Esophagus (tissue), 2 donors: ENCODE measurements at regions not wholly inside any gene's neighbourhood (a gene's known extent, or its start where the extent isn't known, plus 50 kb on each side); places are given as distances from the start of the nearest gene placed in this dataset.

Source experiments
- H3K27ac ChIP-seq, 2 donors: one replicate each; pipeline ENCODE4 v1.5.1; 2013; ENCODE audit warnings: low read depth in 2 of 2, mild to moderate bottlenecking in 2 of 2, inconsistent platforms in 1 of 2, low read length in 1 of 2, moderate library complexity in 1 of 2
- H3K27me3 ChIP-seq, 2 donors: one replicate each; pipeline ENCODE4 v1.6.1; 2013; ENCODE audit warnings: low read length in 2 of 2, control low read depth in 1 of 2, mild to moderate bottlenecking in 1 of 2; ENCODE audit not compliant: insufficient read depth in 2 of 2, control insufficient read depth in 1 of 2
- H3K36me3 ChIP-seq, 2 donors: one replicate each; pipeline ENCODE4 v1.6.1; 2013; ENCODE audit warnings: low read length in 1 of 2; ENCODE audit not compliant: control insufficient read depth in 2 of 2, insufficient read depth in 2 of 2
- H3K4me1 ChIP-seq, 2 donors: one replicate each; pipeline ENCODE4 v1.6.1; 2013; ENCODE audit warnings: low read length in 1 of 2; ENCODE audit not compliant: control insufficient read depth in 2 of 2, insufficient read depth in 2 of 2
- H3K4me3 ChIP-seq, 2 donors: one replicate each; pipeline ENCODE4 v1.5.1; 2013; ENCODE audit warnings: low read length in 2 of 2, mild to moderate bottlenecking in 2 of 2, low read depth in 1 of 2, moderate library complexity in 1 of 2
- H3K9me3 ChIP-seq, 2 donors: one replicate each; pipeline ENCODE4 v1.6.1; 2013; ENCODE audit warnings: mild to moderate bottlenecking in 2 of 2, low read depth in 1 of 2, low read length in 1 of 2, moderate library complexity in 1 of 2; ENCODE audit not compliant: control insufficient read depth in 2 of 2, insufficient read depth in 1 of 2
- WGBS, 2 donors: extraction: QIAGEN DNeasy Blood & Tissue Kit; methylation state at CpG; one replicate each; pipeline ENCODE4 v1.1.7; 2013; 5-methylcytosine and 5-hydroxymethylcytosine counted together
- donor health status: healthy with polysubstance abuse.
- donor health status: Bipolar disorder and iron deficiency.

- H3K27me3 ChIP-seq = no peaks in the 10 kb centered on the region
- no peak overlapping the region for H3K27ac ChIP-seq
- H3K4me3 ChIP-seq = no peak overlapping the region
- no peaks in the 10 kb centered on the region for H3K9me3 ChIP-seq
- no peaks in the 10 kb centered on the region for H3K36me3 ChIP-seq
- H3K4me1 ChIP-seq = no peaks in the 10 kb centered on the region
Measured at GRCh38 chr2:192278701-192279100, 84.0 kb upstream of the TMEFF2 start.

- Histone ChIP-seq H3K4me1 (no peaks in the 10 kb centered on the region), H3K36me3 (no peaks in the 10 kb centered on the region), H3K9me3 (no peaks in the 10 kb centered on the region), H3K27ac (no peak overlapping the region), H3K4me3 (no peak overlapping the region), H3K27me3 (no peaks in the 10 kb centered on the region)
- 89 to 92% methylated on average over 3 of the region's 3 CpGs for WGBS, 2 donors
Measured at GRCh38 chr2:192277494-192278109, 82.9 kb upstream of the TMEFF2 start.

GRCh38 chr2:192275632-192276031 is 80.9 kb upstream of the TMEFF2 start:
- Histone ChIP-seq H3K4me1 (no peaks in the 10 kb centered on the region), H3K27me3 (no peaks in the 10 kb centered on the region), H3K27ac (no peak overlapping the region), H3K9me3 (no peaks in the 10 kb centered on the region), H3K36me3 (no peaks in the 10 kb centered on the region), H3K4me3 (no peak overlapping the region)
- WGBS, 2 donors = 77 to 83% methylated on average over 3 of the region's 3 CpGs

GRCh38 chr2:192267484-192267883 is 72.8 kb upstream of the TMEFF2 start:
- no peak overlapping the region for H3K4me3 ChIP-seq
- no peaks in the 10 kb centered on the region for H3K4me1 ChIP-seq
- H3K27ac ChIP-seq = no peak overlapping the region
- H3K27me3 ChIP-seq = no peaks in the 10 kb centered on the region
- no peaks in the 10 kb centered on the region for H3K36me3 ChIP-seq
- H3K9me3 ChIP-seq = no peaks in the 10 kb centered on the region

GRCh38 chr2:192265751-192266150 is 71.0 kb upstream of the TMEFF2 start:
- Histone ChIP-seq H3K27ac (no peak overlapping the region), H3K4me3 (no peak overlapping the region), H3K4me1 (no peaks in the 10 kb centered on the region), H3K27me3 (no peaks in the 10 kb centered on the region), H3K9me3 (no peaks in the 10 kb centered on the region), H3K36me3 (no peaks in the 10 kb centered on the region)
- 67 to 68% methylated on average over 2 of the region's 2 CpGs for WGBS, 2 donors

GRCh38 chr2:192254444-192254843 is 59.7 kb upstream of the TMEFF2 start:
- Histone ChIP-seq H3K4me1 (no peaks in the 10 kb centered on the region), H3K36me3 (no peaks in the 10 kb centered on the region), H3K27me3 (no peaks in the 10 kb centered on the region), H3K9me3 (no peaks in the 10 kb centered on the region), H3K4me3 (no peak overlapping the region), H3K27ac (no peak overlapping the region)
- 79% methylated on average over 3 of the region's 3 CpGs for WGBS, 2 donors

GRCh38 chr2:192253692-192254091 is 59.0 kb upstream of the TMEFF2 start:
- H3K4me3 ChIP-seq = no peak overlapping the region
- no peaks in the 10 kb centered on the region for H3K4me1 ChIP-seq
- H3K27ac ChIP-seq = no peak overlapping the region
- WGBS, 2 donors = 62 to 72% methylated on average over 4 of the region's 4 CpGs
- H3K27me3 ChIP-seq = no peaks in the 10 kb centered on the region
- no peaks in the 10 kb centered on the region for H3K36me3 ChIP-seq
- H3K9me3 ChIP-seq = no peaks in the 10 kb centered on the region

GRCh38 chr2:192250961-192251360 is 56.2 kb upstream of the TMEFF2 start:
- H3K4me3 ChIP-seq = no peak overlapping the region
- H3K9me3 ChIP-seq = no peaks in the 10 kb centered on the region
- H3K4me1 ChIP-seq = no peaks in the 10 kb centered on the region
- H3K27ac ChIP-seq = no peak overlapping the region
- no peaks in the 10 kb centered on the region for H3K36me3 ChIP-seq
- no peaks in the 10 kb centered on the region for H3K27me3 ChIP-seq

- Histone ChIP-seq H3K4me1 (no peaks in the 10 kb centered on the region), H3K4me3 (no peak overlapping the region), H3K9me3 (no peaks in the 10 kb centered on the region), H3K36me3 (no peaks in the 10 kb centered on the region), H3K27me3 (no peaks in the 10 kb centered on the region), H3K27ac (no peak overlapping the region)
- WGBS, 2 donors = 71 to 78% methylated on average over 3 of the region's 3 CpGs
Measured at GRCh38 chr2:192247456-192247855, 52.7 kb upstream of the TMEFF2 start.

- H3K9me3 ChIP-seq = no peaks in the 10 kb centered on the region
- 83 to 84% methylated on average over 3 of the region's 3 CpGs for WGBS, 2 donors
- H3K27ac ChIP-seq = no peak overlapping the region
Measured at GRCh38 chr2:192246297-192246696, 51.6 kb upstream of the TMEFF2 start.

More at GRCh38 chr2:192246297-192246696, 51.6 kb upstream of the TMEFF2 start:
- Histone ChIP-seq H3K27me3 (no peaks in the 10 kb centered on the region), H3K36me3 (no peaks in the 10 kb centered on the region), H3K4me3 (no peak overlapping the region), H3K4me1 (no peaks in the 10 kb centered on the region)
